IMR-90 (cell line): ENCODE measurements at regions not wholly inside any gene's neighbourhood (a gene's known extent, or its start where the extent isn't known, plus 50 kb on each side); places are given as distances from the start of the nearest gene placed in this dataset.

Source experiments
- ATAC-seq: fragments of 200-7000 bp; cut with Tn5 transposase; 2 replicates; pipeline ENCODE4 v1.9.1; 2020; ENCODE audit warnings: low read depth, mild to moderate bottlenecking, moderate library complexity
- BruUV-seq: library from RNA; stranded (reverse); fragments of 400-500 nt; replicated peaks from 2 replicates; lab custom pipeline; 2021; lab: Mats Ljungman, UMichigan
- CTCF ChIA-PET: fragments of 300-600 bp; formaldehyde crosslinking; extraction: SDS; loops from one replicate; lab custom pipeline; 2021; ENCODE audit warnings: antibody characterized with exemption; lab: Yijun Ruan, JAX
- POLR2A ChIA-PET: fragments of 300-600 bp; sonication (Branson Sonifier 250); formaldehyde crosslinking; loops from one replicate; lab custom pipeline; 2022; ENCODE audit warnings: antibody characterized with exemption; ENCODE audit not compliant: unreplicated experiment; lab: Charles Lee
- DNase-seq: peaks from one replicate; pipeline ENCODE4 v3.0.0; 2013
- H2AFZ ChIP-seq: replicated peaks from 2 replicates; pipeline ENCODE3; 2013; ENCODE audit warnings: low read length, mild to moderate bottlenecking; ENCODE audit not compliant: poor library complexity
- H2AK5ac ChIP-seq: 2 replicates; pipeline ENCODE4 v1.6.1; 2013; ENCODE audit warnings: low read depth, low read length, inconsistent platforms
- H2AK9ac ChIP-seq: replicated peaks from 2 replicates; pipeline ENCODE3; 2013; ENCODE audit warnings: mild to moderate bottlenecking, low read depth, low read length, moderate library complexity; ENCODE audit not compliant: poor library complexity
- H2BK120ac ChIP-seq: 2 replicates; pipeline ENCODE4 v1.6.1; 2013; ENCODE audit warnings: low read depth, low read length, inconsistent platforms
- H2BK15ac ChIP-seq: 3 replicates; pipeline ENCODE4 v1.6.1; 2013; ENCODE audit warnings: low read depth, low read length, inconsistent platforms
- H2BK20ac ChIP-seq: 2 replicates; pipeline ENCODE4 v1.6.1; 2013; ENCODE audit warnings: low read depth, mild to moderate bottlenecking, inconsistent platforms, low read length, moderate library complexity
- H2BK5ac ChIP-seq: 2 replicates; pipeline ENCODE4 v1.6.1; 2013; ENCODE audit warnings: mild to moderate bottlenecking, low read depth, low read length, inconsistent platforms; ENCODE audit not compliant: poor library complexity, severe bottlenecking
- H3K14ac ChIP-seq: replicated peaks from 2 replicates; pipeline ENCODE4 v1.6.1; 2013; ENCODE audit warnings: low read depth, low read length, inconsistent platforms
- H3K18ac ChIP-seq: 2 replicates; pipeline ENCODE4 v1.6.1; 2013; ENCODE audit warnings: low read depth, low read length, control low read depth
- H3K23ac ChIP-seq: 2 replicates; pipeline ENCODE4 v1.6.1; 2013; ENCODE audit warnings: low read depth, low read length, inconsistent platforms
- H3K27ac ChIP-seq: 2 replicates; pipeline ENCODE4 v1.5.1; 2013; ENCODE audit warnings: mild to moderate bottlenecking, control low read depth, low read length; ENCODE audit not compliant: insufficient read depth
- H3K27me3 ChIP-seq: 2 replicates; pipeline ENCODE4 v1.6.1; 2013; ENCODE audit warnings: low read length; ENCODE audit not compliant: control insufficient read depth, insufficient read depth
- H3K36me3 ChIP-seq: 2 replicates; pipeline ENCODE4 v1.6.1; 2013; ENCODE audit warnings: low read length, mixed read lengths; ENCODE audit not compliant: control insufficient read depth, insufficient read depth
- H3K4ac ChIP-seq: 2 replicates; pipeline ENCODE4 v1.6.1; 2013; ENCODE audit warnings: low read depth, low read length, inconsistent platforms
- H3K4me1 ChIP-seq: 2 replicates; pipeline ENCODE4 v1.6.1; 2013; ENCODE audit warnings: low read length, mixed read lengths; ENCODE audit not compliant: control insufficient read depth, insufficient read depth
- H3K4me2 ChIP-seq: 2 replicates; pipeline ENCODE4 v1.6.1; 2013; ENCODE audit warnings: low read depth, mild to moderate bottlenecking, control low read depth, low read length, moderate library complexity
- H3K4me3 ChIP-seq: 2 replicates; pipeline ENCODE4 v1.5.1; 2013; ENCODE audit warnings: low read depth, mild to moderate bottlenecking, control low read depth, low read length, moderate library complexity; ENCODE audit not compliant: insufficient read depth
- H3K56ac ChIP-seq: 2 replicates; pipeline ENCODE4 v1.6.1; 2013; ENCODE audit warnings: low read length, inconsistent platforms; ENCODE audit not compliant: insufficient read depth; ENCODE audit errors: extremely low read depth
- H3K79me1 ChIP-seq, 2 experiments: 2 replicates each; pipeline ENCODE4 v1.6.1; 2013; ENCODE audit warnings: low read length in 2 of 2, inconsistent platforms in 1 of 2, low read depth in 1 of 2
- H3K9ac ChIP-seq: 2 replicates; pipeline ENCODE4 v1.6.1; 2013; ENCODE audit warnings: low read depth, low read length, control low read depth
- H3K9me1 ChIP-seq: 2 replicates; pipeline ENCODE4 v1.6.1; 2013; ENCODE audit warnings: low read length, inconsistent platforms; ENCODE audit not compliant: insufficient read depth
- H3K9me3 ChIP-seq: 2 replicates; pipeline ENCODE4 v1.6.1; 2013; ENCODE audit warnings: low read length; ENCODE audit not compliant: control insufficient read depth, insufficient read depth
- H4K20me1 ChIP-seq: 2 replicates; pipeline ENCODE4 v1.6.1; 2013; ENCODE audit warnings: low read length, inconsistent platforms; ENCODE audit not compliant: insufficient read depth
- H4K5ac ChIP-seq: 2 replicates; pipeline ENCODE4 v1.6.1; 2013; ENCODE audit warnings: mild to moderate bottlenecking, low read depth, low read length, control low read depth
- H4K8ac ChIP-seq, 2 experiments: 2 replicates each; pipeline ENCODE4 v1.6.1; 2013; ENCODE audit warnings: low read depth in 2 of 2, low read length in 2 of 2, control low read depth in 1 of 2, inconsistent platforms in 1 of 2
- H4K91ac ChIP-seq: 2 replicates; pipeline ENCODE4 v1.6.1; 2013; ENCODE audit warnings: low read depth, low read length, inconsistent platforms; ENCODE audit not compliant: insufficient read depth
- BHLHE40 ChIP-seq: fragments of 150-350 bp; IDR thresholded peaks from 2 replicates; pipeline ENCODE4 v1.6.1; 2016; ENCODE audit warnings: mild to moderate bottlenecking, low read depth, low read length
- CEBPB ChIP-seq: IDR thresholded peaks from 2 replicates; pipeline ENCODE4 v1.6.1; 2012; ENCODE audit warnings: low read depth, low read length, improper control_type of control experiment
- CHD1 ChIP-seq: IDR thresholded peaks from 2 replicates; pipeline ENCODE4 v1.6.1; 2012; ENCODE audit warnings: low read depth, low read length, improper control_type of control experiment
- ELK1 ChIP-seq: fragments of 150-350 bp; IDR thresholded peaks from 2 replicates; pipeline ENCODE4 v1.6.1; 2016; ENCODE audit warnings: low read depth, mild to moderate bottlenecking, low read length, moderate library complexity, borderline replicate concordance
- FOS ChIP-seq: fragments of 150-350 bp; IDR thresholded peaks from 2 replicates; pipeline ENCODE4 v1.6.1; 2016; ENCODE audit warnings: low read depth, low read length
- MAFK ChIP-seq: IDR thresholded peaks from 2 replicates; pipeline ENCODE4 v1.6.1; 2012; ENCODE audit warnings: low read depth, low read length, improper control_type of control experiment
- MAZ ChIP-seq: IDR thresholded peaks from 2 replicates; pipeline ENCODE4 v1.6.1; 2012; ENCODE audit warnings: low read depth, mild to moderate bottlenecking, low read length, improper control_type of control experiment, moderate library complexity, borderline replicate concordance
- MXI1 ChIP-seq: IDR thresholded peaks from 2 replicates; pipeline ENCODE4 v1.6.1; 2012; ENCODE audit warnings: low read depth, mild to moderate bottlenecking, low read length, moderate library complexity, borderline replicate concordance
- POLR2A ChIP-seq: IDR thresholded peaks from 2 replicates; pipeline ENCODE4 v1.6.1; 2012; ENCODE audit warnings: mild to moderate bottlenecking, low read depth, low read length
- RAD21 ChIP-seq: IDR thresholded peaks from 2 replicates; pipeline ENCODE4 v1.6.1; 2012; ENCODE audit warnings: low read length, improper control_type of control experiment
- RCOR1 ChIP-seq: IDR thresholded peaks from 2 replicates; pipeline ENCODE4 v1.6.1; 2012; ENCODE audit warnings: mild to moderate bottlenecking, low read length, improper control_type of control experiment; ENCODE audit not compliant: insufficient replicate concordance
- SMC3 ChIP-seq: fragments of 150-350 bp; IDR thresholded peaks from 2 replicates; pipeline ENCODE4 v1.6.1; 2016; ENCODE audit warnings: low read depth, mild to moderate bottlenecking, antibody characterized with exemption, low read length, moderate library complexity
- USF2 ChIP-seq: fragments of 150-350 bp; IDR thresholded peaks from 2 replicates; pipeline ENCODE4 v1.6.1; 2017; ENCODE audit warnings: mild to moderate bottlenecking, antibody characterized with exemption, low read length, low read depth
- WGBS, 2 experiments: methylation state at CpG; one replicate each; pipeline versions ENCODE4 v1.1.5 to v1.1.7; 2013; ENCODE audit warnings: missing lambda C conversion rate in 2 of 2; ENCODE audit not compliant: insufficient read length in 1 of 2; ENCODE audit errors: extremely low coverage in 2 of 2; 5-methylcytosine and 5-hydroxymethylcytosine counted together
- dilution Hi-C: fragments of 300-500 bp; cut with HindIII; formaldehyde crosslinking; loops from one replicate; pipeline ENCODE4 v1.14.3; 2018; ENCODE audit warnings: low sequenced_read_pairs; ENCODE audit not compliant: unreplicated experiment
- in situ Hi-C: fragments of 300-500 bp; cut with MboI; formaldehyde crosslinking; loops from 3 replicates; pipeline ENCODE4 v1.14.3; 2019; ENCODE audit warnings: low sequenced_read_pairs, inconsistent platforms, mixed read lengths
- intact Hi-C: fragments of 100-400 bp; cut with micrococcal nuclease; formaldehyde crosslinking; loops from 2 replicates; pipeline ENCODE4 v1.10.0; 2022
- TF ChIP-seq, protein P1 (sequence below): conservative IDR thresholded peaks from 2 replicates; pipeline ENCODE4 v1.5.1; 2012; ENCODE audit warnings: mild to moderate bottlenecking, low read depth, low read length, improper control_type of control experiment

- no peaks in the 10 kb centered on the region for H4K20me1 ChIP-seq
- H3K9me1 ChIP-seq: no peaks in the 10 kb centered on the region
- ATAC-seq: no peak
- H4K5ac ChIP-seq: no peak overlapping the region
- no peak overlapping the region for H3K27ac ChIP-seq
- TF ChIP-seq ELK1 (no peak), POLR2A (no peak), MXI1 (no peak), BHLHE40 (no peak), MAFK (no peak), CEBPB (no peak), FOS (no peak), MAZ (no peak), RCOR1 (no peak), CHD1 (no peak), USF2 (no peak), RAD21 (no peak), SMC3 (no peak)
- TF ChIP-seq, protein P1, sequence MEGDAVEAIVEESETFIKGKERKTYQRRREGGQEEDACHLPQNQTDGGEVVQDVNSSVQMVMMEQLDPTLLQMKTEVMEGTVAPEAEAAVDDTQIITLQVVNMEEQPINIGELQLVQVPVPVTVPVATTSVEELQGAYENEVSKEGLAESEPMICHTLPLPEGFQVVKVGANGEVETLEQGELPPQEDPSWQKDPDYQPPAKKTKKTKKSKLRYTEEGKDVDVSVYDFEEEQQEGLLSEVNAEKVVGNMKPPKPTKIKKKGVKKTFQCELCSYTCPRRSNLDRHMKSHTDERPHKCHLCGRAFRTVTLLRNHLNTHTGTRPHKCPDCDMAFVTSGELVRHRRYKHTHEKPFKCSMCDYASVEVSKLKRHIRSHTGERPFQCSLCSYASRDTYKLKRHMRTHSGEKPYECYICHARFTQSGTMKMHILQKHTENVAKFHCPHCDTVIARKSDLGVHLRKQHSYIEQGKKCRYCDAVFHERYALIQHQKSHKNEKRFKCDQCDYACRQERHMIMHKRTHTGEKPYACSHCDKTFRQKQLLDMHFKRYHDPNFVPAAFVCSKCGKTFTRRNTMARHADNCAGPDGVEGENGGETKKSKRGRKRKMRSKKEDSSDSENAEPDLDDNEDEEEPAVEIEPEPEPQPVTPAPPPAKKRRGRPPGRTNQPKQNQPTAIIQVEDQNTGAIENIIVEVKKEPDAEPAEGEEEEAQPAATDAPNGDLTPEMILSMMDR: no peak
- 20% methylated on average over 3 of the region's 7 CpGs; no CpG with 5 or more reads in 1 of the 2 experiments for WGBS, 2 experiments
- H3K56ac ChIP-seq: no peak overlapping the region
- no peak overlapping the region for H3K9ac ChIP-seq
- no peak overlapping the region for H2AK5ac ChIP-seq
- no peak overlapping the region for H2AFZ ChIP-seq
- no peaks in the 10 kb centered on the region for H3K79me1 ChIP-seq
- no peak overlapping the region for H2BK5ac ChIP-seq
- ChIA-PET POLR2A (no interaction called here), CTCF (no interaction called here)
- H3K18ac ChIP-seq: no peak overlapping the region
- no peak overlapping the region for H3K4ac ChIP-seq
- no peak overlapping the region for H4K91ac ChIP-seq
- no peak overlapping the region for H2AK9ac ChIP-seq
- no peaks in the 10 kb centered on the region for H3K27me3 ChIP-seq
- no peak overlapping the region for H3K14ac ChIP-seq
- DNase-seq: no peak
- H3K23ac ChIP-seq: no peak overlapping the region
- BruUV-seq: no TSS peak
- no peak overlapping the region for H4K8ac ChIP-seq
- H2BK20ac ChIP-seq: no peak overlapping the region
- H2BK120ac ChIP-seq: no peak overlapping the region
- H3K4me1 ChIP-seq: no peaks in the 10 kb centered on the region
- in situ Hi-C loops: no loop called here
- no peak overlapping the region for H3K4me3 ChIP-seq
- no peaks in the 10 kb centered on the region for H3K36me3 ChIP-seq
- no peaks in the 10 kb centered on the region for H3K9me3 ChIP-seq
- intact Hi-C loops: no loop called here
- H3K4me2 ChIP-seq: no peak overlapping the region
- H2BK15ac ChIP-seq: no peak overlapping the region
- dilution Hi-C loops: no loop called here
Measured at GRCh38 chr1:90502194-90502593, 214.9 kb downstream of the BARHL2 start.
